OCI-M2 (cell line): ENCODE measurements at regions not wholly inside any gene's neighbourhood (a gene's known extent, or its start where the extent isn't known, plus 50 kb on each side); places are given as distances from the start of the nearest gene placed in this dataset.

Source experiments
- DNase-seq: peaks from one replicate; lab custom pipeline; 2025; ENCODE audit not compliant: unreplicated experiment; lab: John Stamatoyannopoulos, UW

DNA sequence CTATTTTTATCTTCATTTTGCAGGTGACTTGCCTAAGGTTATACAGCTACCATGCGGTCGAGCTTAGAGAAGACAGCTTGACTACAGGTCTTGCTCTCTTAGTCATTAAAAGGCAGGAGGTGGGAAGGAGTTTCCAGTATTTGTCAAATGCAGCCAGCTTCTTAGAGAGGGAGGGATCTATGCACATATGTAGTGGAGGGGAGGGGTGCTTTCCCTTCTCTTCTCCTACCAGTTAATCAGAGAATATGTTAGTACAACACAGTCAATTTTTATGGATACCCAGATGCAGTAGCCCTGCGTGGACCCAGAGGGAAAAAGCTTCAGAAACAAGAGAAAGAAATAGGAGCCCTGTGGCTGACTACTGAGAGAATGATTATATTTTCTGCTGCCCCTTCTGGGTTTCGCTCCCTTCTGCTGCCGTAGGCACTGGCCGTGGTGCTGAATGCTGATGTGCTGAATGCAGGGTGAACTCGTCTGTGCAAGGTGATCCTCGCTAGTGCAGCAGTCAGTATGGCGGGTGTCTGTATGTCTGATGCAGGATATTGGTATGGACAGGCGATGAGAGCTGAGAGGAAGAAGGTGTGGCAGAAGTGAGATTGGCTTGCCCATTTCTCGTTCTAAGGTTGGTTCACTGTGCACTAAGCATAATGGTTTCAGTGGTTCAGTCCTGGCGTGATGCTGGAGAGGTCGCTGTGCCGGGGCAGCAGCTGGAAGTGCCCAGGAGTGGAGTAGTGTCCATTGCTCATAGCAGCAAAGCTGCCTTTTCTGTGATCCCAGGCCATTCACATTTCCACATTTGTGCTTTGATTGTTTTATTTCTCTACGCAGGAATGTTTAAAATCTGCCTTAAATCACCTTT, 189.2 kb upstream of the PODXL start:
- no peak for DNase-seq

DNA sequence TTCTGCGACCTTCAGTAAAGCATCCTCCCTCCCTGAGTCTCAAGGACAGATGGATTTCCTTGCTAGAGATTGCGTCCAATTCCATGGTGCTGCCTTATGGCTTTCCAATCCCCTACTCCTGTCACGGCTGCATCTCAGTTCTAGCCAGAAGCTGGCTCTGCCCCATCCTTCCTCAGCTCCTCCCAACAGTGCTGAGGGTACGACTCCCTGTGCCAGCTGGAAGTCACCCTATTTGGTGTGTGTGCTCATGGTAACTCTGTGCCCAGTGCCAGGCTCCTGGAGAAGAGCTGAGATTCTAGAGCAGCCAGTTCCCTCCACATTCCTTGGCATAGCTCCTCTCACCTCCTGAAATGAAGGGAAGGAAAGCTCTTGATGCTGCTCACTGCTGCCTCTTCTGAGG, 185.0 kb upstream of the PODXL start:
- no peak for DNase-seq

- no peak for DNase-seq
These were observed 181.5 kb upstream of the PODXL start for GRCh38 chr7:131737746-131738465.

- DNase-seq = no peak
These were observed 178.7 kb upstream of the PODXL start for GRCh38 chr7:131735101-131735500.

- no peak for DNase-seq
These were observed 177.2 kb upstream of the PODXL start for GRCh38 chr7:131733604-131734003.

DNA sequence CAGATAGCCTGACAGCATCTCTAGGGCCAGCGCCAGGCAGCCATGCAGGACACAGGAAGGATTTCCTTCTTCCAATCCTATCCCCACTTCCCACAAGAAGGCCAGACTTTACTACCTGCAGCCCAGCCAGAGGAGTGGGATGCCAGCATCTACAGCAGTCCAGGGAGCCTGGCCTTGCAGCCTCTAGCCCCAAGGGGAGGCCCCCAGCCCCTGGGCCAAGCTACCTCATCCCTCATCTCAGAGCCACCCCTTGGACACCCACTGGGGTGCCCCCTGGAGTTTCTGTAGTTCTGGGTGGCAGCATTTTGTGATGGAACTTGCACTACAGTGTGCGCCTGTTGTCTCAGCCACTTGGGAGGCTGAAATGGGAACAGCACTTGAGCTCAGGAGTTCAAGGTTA, 170.8 kb upstream of the PODXL start:
- DNase-seq = no peak

- no peak for DNase-seq
These were observed 170.3 kb upstream of the PODXL start for GRCh38 chr7:131726686-131727085.

DNA sequence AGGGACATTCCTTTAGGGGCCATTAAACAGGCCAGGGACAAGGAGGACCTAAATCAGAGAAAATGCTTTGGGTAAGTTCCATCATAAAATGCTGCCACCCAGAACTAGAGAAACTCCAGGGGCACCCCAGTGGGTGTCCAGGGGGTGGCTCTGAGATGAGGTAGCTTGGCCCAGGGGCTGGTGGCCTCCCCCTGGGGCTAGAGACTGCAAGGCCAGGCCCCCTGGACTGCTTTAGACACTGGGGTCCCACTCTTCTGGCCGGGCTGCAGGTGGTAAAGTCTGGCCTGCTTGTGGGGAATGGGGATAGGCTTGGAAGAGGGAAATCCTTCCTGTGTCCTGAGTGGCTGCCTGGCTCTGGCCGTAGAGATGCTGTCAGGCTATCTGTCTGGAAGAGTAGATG, 169.6 kb upstream of the PODXL start:
- no peak for DNase-seq

- no peak for DNase-seq
These were observed 168.4 kb upstream of the PODXL start for GRCh38 chr7:131724776-131725345.

GRCh38 chr7:131723926-131724325, 167.5 kb upstream of the PODXL start:
- no peak for DNase-seq

DNA sequence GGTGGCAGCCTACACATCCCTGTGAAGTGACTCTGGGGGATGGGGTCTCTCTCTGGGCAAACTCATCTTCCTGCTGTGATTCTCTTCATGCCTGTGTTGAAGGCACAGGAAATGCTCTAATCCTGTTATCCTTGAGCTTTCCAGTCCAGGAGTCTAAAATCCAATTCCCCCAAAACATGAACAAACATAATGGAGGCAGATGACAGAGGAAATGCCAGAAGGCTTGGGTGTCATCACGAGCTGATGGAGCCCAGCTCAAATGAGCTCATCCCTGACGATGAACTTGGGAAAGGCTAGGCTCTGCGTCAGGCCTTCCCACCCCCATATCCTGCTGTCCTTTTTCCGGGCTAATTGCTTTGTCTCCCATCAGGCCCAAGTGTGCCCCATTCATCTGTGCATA, 165.9 kb upstream of the PODXL start:
- DNase-seq = no peak

- no peak for DNase-seq
These were observed 165.2 kb upstream of the PODXL start for GRCh38 chr7:131721660-131722059.

GRCh38 chr7:131720703-131721102, 164.3 kb upstream of the PODXL start:
- DNase-seq = no peak

GRCh38 chr7:131717181-131717580, 160.8 kb upstream of the PODXL start:
- no peak for DNase-seq

DNA sequence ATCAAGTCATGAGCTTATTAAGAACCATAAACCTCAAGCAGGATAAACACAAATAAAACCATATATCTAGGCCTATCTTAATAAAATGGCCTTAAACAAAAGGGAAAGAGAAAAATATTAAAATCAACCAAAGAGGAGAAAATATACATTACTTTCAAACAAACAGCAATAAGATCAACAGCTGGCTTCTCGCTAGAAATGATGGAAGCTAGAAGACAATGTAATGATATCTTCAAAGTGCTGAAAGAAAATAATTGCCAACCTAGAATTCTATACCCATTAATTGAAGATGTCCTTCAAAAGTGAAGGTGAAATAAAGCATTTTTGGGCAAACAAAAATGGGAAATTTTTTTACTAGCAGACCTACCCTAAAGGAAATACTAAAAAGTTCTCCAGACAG, 142.9 kb upstream of the PODXL start:
- no peak for DNase-seq

- DNase-seq = no peak
These were observed 135.9 kb upstream of the PODXL start for GRCh38 chr7:131692131-131692960.

- DNase-seq = no peak
These were observed 135.2 kb upstream of the PODXL start for GRCh38 chr7:131691454-131692130.

- no peak for DNase-seq
These were observed 134.0 kb upstream of the PODXL start for GRCh38 chr7:131690441-131690840.

DNA sequence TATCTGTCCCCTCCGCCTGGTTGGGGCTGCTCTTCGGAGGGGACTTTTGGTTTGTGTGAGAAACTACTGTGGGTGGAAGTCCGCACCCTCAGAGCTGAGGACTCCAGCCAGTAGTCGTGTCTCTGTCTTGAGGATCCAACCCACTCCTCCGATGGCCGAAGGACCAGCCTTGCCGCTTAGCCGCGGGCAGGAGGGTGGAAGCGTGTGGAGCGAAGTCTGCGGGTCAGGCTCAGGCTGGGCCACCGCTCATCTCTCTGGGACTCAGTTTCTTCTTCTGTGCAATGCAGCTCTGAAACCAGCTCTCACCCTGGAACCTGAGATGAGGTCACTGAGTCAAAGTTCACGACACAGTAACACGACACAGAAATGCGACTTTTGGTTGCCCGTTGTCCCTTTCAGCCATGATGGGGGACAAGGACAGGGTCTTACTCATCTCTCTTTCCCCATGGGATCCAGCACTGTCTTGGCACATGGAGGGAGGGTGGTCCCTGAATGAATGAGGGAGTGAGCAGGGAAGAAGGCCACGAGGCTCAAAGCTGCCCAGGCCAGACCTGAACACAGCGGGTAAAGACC, 133.3 kb upstream of the PODXL start:
- DNase-seq = no peak
